Right lobe of liver (tissue), 6 donors: ENCODE measurements at regions not wholly inside any gene's neighbourhood (a gene's known extent, or its start where the extent isn't known, plus 50 kb on each side); places are given as distances from the start of the nearest gene placed in this dataset.
"Not testable (repeated sequence)": the region's sequence is repeated elsewhere in the genome, so short reads cannot be mapped to it uniquely, and the experiment has no call there.

ENCODE experiments used
- ATAC-seq, 4 donors: fragments of 200-7000 bp; cut with Tn5 transposase; one replicate each; pipeline ENCODE4 v1.9.1; 2020; ENCODE audit warnings: mild to moderate bottlenecking in 4 of 4, moderate library complexity in 4 of 4
- DNase-seq, 3 donors: peaks; one replicate each; pipeline ENCODE4 v3.0.0-alpha.2; 2020
- H3K27ac ChIP-seq, 3 donors: fragments of 200-600 bp; one replicate each; pipeline ENCODE4 v1.8.0; 2022
- H3K27me3 ChIP-seq, 2 donors: fragments of 200-600 bp; one replicate each; pipeline ENCODE4 v1.8.0; 2022
- H3K36me3 ChIP-seq, 4 donors: fragments of 200-600 bp; sonication (generic) in 1 of 4; one replicate each; pipeline versions ENCODE4 v1.5.1 to v1.8.0; 2017 to 2022; ENCODE audit warnings: control low read depth in 1 of 4
- H3K4me1 ChIP-seq, 4 donors: fragments of 200-600 bp; sonication (generic) in 1 of 4; one replicate each; pipeline versions ENCODE4 v1.5.1 to v1.8.0; 2017 to 2022; ENCODE audit warnings: control low read depth in 1 of 4
- H3K4me3 ChIP-seq, 3 donors: fragments of 200-600 bp; one replicate each; pipeline ENCODE4 v1.8.0; 2022
- H3K9me3 ChIP-seq, 4 donors: fragments of 200-600 bp; sonication (generic) in 1 of 4; one replicate each; pipeline versions ENCODE4 v1.5.1 to v1.8.0; 2017 to 2022; ENCODE audit warnings: control low read depth in 1 of 4
- CTCF ChIP-seq, 4 donors: fragments of 200-600 bp in 3 of 4; fragments of 450-650 bp in 1 of 4; IDR thresholded peaks; one replicate each; pipeline versions ENCODE4 v1.5.1 to v1.8.0; 2016 to 2022; ENCODE audit warnings: antibody characterized with exemption in 4 of 4, mild to moderate bottlenecking in 2 of 4
- POLR2A ChIP-seq: fragments of 450-650 bp; IDR thresholded peaks from one replicate; pipeline ENCODE4 v1.6.1; 2017; ENCODE audit warnings: antibody characterized with exemption, mild to moderate bottlenecking
- WGBS: methylation state at CpG from one replicate; pipeline ENCODE4 v1.1.6; 2018; ENCODE audit warnings: low coverage, low lambda C conversion rate; ENCODE audit not compliant: insufficient coverage; ENCODE audit errors: missing lambda C conversion rate; 5-methylcytosine and 5-hydroxymethylcytosine counted together
- intact Hi-C, 2 donors: fragments of 100-400 bp; cut with DNase I; formaldehyde crosslinking; loops; one replicate each; pipeline versions ENCODE4 v1.11.2 to v1.14.1; 2022
- donor health status: DM: no; HTN: yes; CAD: no.
- donor health status: DM: no; HTN: no; CAD: no.
- donor health status: DM: no; HTN: no; CAD: no.
- donor health status: DM: no; HTN: yes; CAD: no.
- donor health status: DM: no; HTN: yes; CAD: no.

GRCh38 chr3:144502402-144502801 lies 530.8 kb downstream of the DIPK2A start:
- Histone ChIP-seq H3K9me3 (no peaks in the 10 kb centered on the region), H3K27ac (no peak overlapping the region), H3K36me3 (no peaks in the 10 kb centered on the region), H3K27me3 (no peaks in the 10 kb centered on the region), H3K4me1 (no peaks in the 10 kb centered on the region), H3K4me3 (no peak overlapping the region)
- 76% methylated on average over 2 of the region's 4 CpGs for WGBS
- intact Hi-C loops, result no loop called here
- ATAC-seq, result no peak
- TF ChIP-seq POLR2A (no peak), CTCF (IDR thresholded peaks at IDR 0.05) (no peak)
- no peak for DNase-seq

GRCh38 chr3:144506375-144506774 lies 534.8 kb downstream of the DIPK2A start:
- H3K4me1 ChIP-seq, intact Hi-C loops, H3K27ac ChIP-seq, H3K9me3 ChIP-seq, H3K27me3 ChIP-seq, H3K36me3 ChIP-seq, DNase-seq, ATAC-seq, H3K4me3 ChIP-seq: not testable (repeated sequence)
- 82% methylated on average over 3 of the region's 4 CpGs for WGBS

GRCh38 chr3:144511346-144511745 lies 539.7 kb downstream of the DIPK2A start:
- H3K9me3 ChIP-seq, result no peaks in the 10 kb centered on the region
- TF ChIP-seq POLR2A, result no peak
- TF ChIP-seq CTCF (IDR thresholded peaks at IDR 0.05), result no peak
- DNase-seq (no peak), ATAC-seq (no peak)
- H3K36me3 ChIP-seq, result no peaks in the 10 kb centered on the region
- H3K4me3 ChIP-seq, result no peak overlapping the region
- H3K27ac ChIP-seq, result no peak overlapping the region
- intact Hi-C loops, result no loop called here
- H3K4me1 ChIP-seq, result no peaks in the 10 kb centered on the region
- H3K27me3 ChIP-seq, result no peaks in the 10 kb centered on the region
- 30% methylated on average over 3 of the region's 3 CpGs for WGBS

GRCh38 chr3:144516026-144516425 lies 544.4 kb downstream of the DIPK2A start:
- intact Hi-C loops, result no loop called here
- DNase-seq (no peak), ATAC-seq (no peak)
- no peak overlapping the region for H3K4me3 ChIP-seq
- H3K27me3 ChIP-seq, result no peaks in the 10 kb centered on the region
- H3K27ac ChIP-seq, result no peak overlapping the region
- no peaks in the 10 kb centered on the region for H3K9me3 ChIP-seq
- no peak for TF ChIP-seq POLR2A
- no peak for TF ChIP-seq CTCF (IDR thresholded peaks at IDR 0.05)
- H3K4me1 ChIP-seq, result no peaks in the 10 kb centered on the region
- H3K36me3 ChIP-seq, result no peaks in the 10 kb centered on the region

- H3K4me3 ChIP-seq, result no peak overlapping the region
- DNase-seq (no peak), ATAC-seq (no peak)
- H3K9me3 ChIP-seq, result no peaks in the 10 kb centered on the region
- no peak overlapping the region for H3K27ac ChIP-seq
- intact Hi-C loops, result no loop called here
- no peaks in the 10 kb centered on the region for H3K27me3 ChIP-seq
- TF ChIP-seq CTCF (IDR thresholded peaks at IDR 0.05), result no peak
- TF ChIP-seq POLR2A, result no peak
- no peaks in the 10 kb centered on the region for H3K36me3 ChIP-seq
- WGBS, result 70% methylated on average over 1 of the region's 1 CpG
- H3K4me1 ChIP-seq, result no peaks in the 10 kb centered on the region
Observed at GRCh38 chr3:144516589-144516988, 545.0 kb downstream of the DIPK2A start.
